GM23338 (cell line): ENCODE measurements at regions not wholly inside any gene's neighbourhood (a gene's known extent, or its start where the extent isn't known, plus 50 kb on each side); places are given as distances from the start of the nearest gene placed in this dataset.

Experiments used
- CREB1 ChIP-seq: fragments of 250-450 bp; sonication (Bioruptor Pico); IDR thresholded peaks from 2 replicates; pipeline ENCODE4 v1.5.0; 2020; ENCODE audit warnings: low read depth, mild to moderate bottlenecking, moderate library complexity
- EZH2phosphoT487 ChIP-seq: fragments of 200-600 bp; sonication (generic); IDR thresholded peaks from one replicate; pipeline ENCODE4 v1.8.1; 2018; ENCODE audit warnings: antibody characterized with exemption; ENCODE audit not compliant: unreplicated experiment
- POLR2AphosphoS5 ChIP-seq: IDR thresholded peaks from 2 replicates; pipeline ENCODE4 v1.6.1; 2016; ENCODE audit warnings: antibody characterized with exemption, low read depth
- ZNF114 ChIP-seq: fragments of 250-450 bp; sonication (Bioruptor Pico); IDR thresholded peaks from 2 replicates; pipeline ENCODE4 v1.5.0; 2020; ENCODE audit warnings: mild to moderate bottlenecking, moderate library complexity
- TF ChIP-seq, protein P1 (sequence below), 2 experiments: fragments of 200-600 bp in 1 of 2; sonication (generic) in 1 of 2; conservative IDR thresholded peaks; 2 replicates each; pipeline versions ENCODE4 v1.5.1 to v1.6.1; 2016 to 2017; ENCODE audit warnings: antibody characterized with exemption in 2 of 2, low read depth in 2 of 2, mild to moderate bottlenecking in 2 of 2, moderate library complexity in 1 of 2
- TF ChIP-seq, protein P2 (sequence below): IDR thresholded peaks from one replicate; pipeline ENCODE4 v1.6.1; 2018; ENCODE audit warnings: antibody characterized with exemption; ENCODE audit not compliant: unreplicated experiment

DNA sequence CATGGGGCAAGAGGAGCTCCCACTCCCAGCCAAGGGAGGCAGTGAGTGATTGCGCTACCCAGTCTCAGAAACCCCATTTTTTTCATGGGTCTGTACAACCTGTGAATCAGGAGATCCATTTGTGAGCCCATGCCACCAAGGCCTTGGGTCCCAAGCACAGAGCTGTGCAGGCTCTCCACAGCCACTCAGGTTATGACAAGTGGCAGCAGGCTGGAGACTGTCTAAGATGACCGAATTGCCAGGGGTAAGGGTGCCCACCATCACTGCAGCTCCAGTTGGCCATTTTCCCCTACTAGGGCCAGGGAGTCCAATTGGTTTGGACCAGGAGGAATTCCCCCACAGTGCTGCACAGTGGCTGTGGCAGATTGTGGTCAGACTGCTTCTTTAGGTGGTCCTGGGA lies 407.5 kb upstream of the KLHL4 start:
- TF ChIP-seq, protein P1, sequence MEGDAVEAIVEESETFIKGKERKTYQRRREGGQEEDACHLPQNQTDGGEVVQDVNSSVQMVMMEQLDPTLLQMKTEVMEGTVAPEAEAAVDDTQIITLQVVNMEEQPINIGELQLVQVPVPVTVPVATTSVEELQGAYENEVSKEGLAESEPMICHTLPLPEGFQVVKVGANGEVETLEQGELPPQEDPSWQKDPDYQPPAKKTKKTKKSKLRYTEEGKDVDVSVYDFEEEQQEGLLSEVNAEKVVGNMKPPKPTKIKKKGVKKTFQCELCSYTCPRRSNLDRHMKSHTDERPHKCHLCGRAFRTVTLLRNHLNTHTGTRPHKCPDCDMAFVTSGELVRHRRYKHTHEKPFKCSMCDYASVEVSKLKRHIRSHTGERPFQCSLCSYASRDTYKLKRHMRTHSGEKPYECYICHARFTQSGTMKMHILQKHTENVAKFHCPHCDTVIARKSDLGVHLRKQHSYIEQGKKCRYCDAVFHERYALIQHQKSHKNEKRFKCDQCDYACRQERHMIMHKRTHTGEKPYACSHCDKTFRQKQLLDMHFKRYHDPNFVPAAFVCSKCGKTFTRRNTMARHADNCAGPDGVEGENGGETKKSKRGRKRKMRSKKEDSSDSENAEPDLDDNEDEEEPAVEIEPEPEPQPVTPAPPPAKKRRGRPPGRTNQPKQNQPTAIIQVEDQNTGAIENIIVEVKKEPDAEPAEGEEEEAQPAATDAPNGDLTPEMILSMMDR (conservative IDR thresholded peaks at IDR 0.05; ENCODE audit: low read depth in 2 of 2), result no peak
- TF ChIP-seq POLR2AphosphoS5 (no peak), CREB1 (CRISPR knock-in tag) (no peak), ZNF114 (CRISPR knock-in tag) (no peak), EZH2phosphoT487 (no peak)
- TF ChIP-seq, protein P2, sequence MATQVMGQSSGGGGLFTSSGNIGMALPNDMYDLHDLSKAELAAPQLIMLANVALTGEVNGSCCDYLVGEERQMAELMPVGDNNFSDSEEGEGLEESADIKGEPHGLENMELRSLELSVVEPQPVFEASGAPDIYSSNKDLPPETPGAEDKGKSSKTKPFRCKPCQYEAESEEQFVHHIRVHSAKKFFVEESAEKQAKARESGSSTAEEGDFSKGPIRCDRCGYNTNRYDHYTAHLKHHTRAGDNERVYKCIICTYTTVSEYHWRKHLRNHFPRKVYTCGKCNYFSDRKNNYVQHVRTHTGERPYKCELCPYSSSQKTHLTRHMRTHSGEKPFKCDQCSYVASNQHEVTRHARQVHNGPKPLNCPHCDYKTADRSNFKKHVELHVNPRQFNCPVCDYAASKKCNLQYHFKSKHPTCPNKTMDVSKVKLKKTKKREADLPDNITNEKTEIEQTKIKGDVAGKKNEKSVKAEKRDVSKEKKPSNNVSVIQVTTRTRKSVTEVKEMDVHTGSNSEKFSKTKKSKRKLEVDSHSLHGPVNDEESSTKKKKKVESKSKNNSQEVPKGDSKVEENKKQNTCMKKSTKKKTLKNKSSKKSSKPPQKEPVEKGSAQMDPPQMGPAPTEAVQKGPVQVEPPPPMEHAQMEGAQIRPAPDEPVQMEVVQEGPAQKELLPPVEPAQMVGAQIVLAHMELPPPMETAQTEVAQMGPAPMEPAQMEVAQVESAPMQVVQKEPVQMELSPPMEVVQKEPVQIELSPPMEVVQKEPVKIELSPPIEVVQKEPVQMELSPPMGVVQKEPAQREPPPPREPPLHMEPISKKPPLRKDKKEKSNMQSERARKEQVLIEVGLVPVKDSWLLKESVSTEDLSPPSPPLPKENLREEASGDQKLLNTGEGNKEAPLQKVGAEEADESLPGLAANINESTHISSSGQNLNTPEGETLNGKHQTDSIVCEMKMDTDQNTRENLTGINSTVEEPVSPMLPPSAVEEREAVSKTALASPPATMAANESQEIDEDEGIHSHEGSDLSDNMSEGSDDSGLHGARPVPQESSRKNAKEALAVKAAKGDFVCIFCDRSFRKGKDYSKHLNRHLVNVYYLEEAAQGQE, result no peak
